HG03060 (cell line): ENCODE measurements at regions not wholly inside any gene's neighbourhood (a gene's known extent, or its start where the extent isn't known, plus 50 kb on each side); places are given as distances from the start of the nearest gene placed in this dataset.
"Not testable (repeated sequence)": the region's sequence is repeated elsewhere in the genome, so short reads cannot be mapped to it uniquely, and the experiment has no call there.

Experiments used
- ATAC-seq: cut with Tn5 transposase; IDR thresholded peaks from one replicate; pipeline ENCODE4 v1.9.1; 2021; ENCODE audit warnings: low read depth, moderate number of reproducible peaks; ENCODE audit not compliant: unreplicated experiment

- no peak for ATAC-seq
Observed at GRCh38 chr10:9470581-9470980, 1416.1 kb downstream of the GATA3 start.

- ATAC-seq, result no peak
Observed at GRCh38 chr10:9501944-9502343, 1447.5 kb downstream of the GATA3 start.

GRCh38 chr10:9504227-9504626, 1449.7 kb downstream of the GATA3 start:
- ATAC-seq, result no peak

GRCh38 chr10:9505546-9505945, 1451.1 kb downstream of the GATA3 start:
- ATAC-seq, result no peak

GRCh38 chr10:9508606-9509005, 1454.1 kb downstream of the GATA3 start:
- ATAC-seq, result no peak

GRCh38 chr10:9510626-9511025, 1456.1 kb downstream of the GATA3 start:
- ATAC-seq, result no peak

GRCh38 chr10:9515922-9516321, 1461.4 kb downstream of the GATA3 start:
- no peak for ATAC-seq

- peak; percentile 73 for ATAC-seq
Observed at GRCh38 chr10:9535744-9536143, 1481.3 kb downstream of the GATA3 start.

- ATAC-seq, result no peak
Observed at GRCh38 chr10:9545073-9545472, 1472.6 kb upstream of the CELF2 start.

GRCh38 chr10:9547936-9548904, 1469.5 kb upstream of the CELF2 start:
- ATAC-seq, result no peak

- ATAC-seq, result no peak
Observed at GRCh38 chr10:9550810-9551209, 1466.9 kb upstream of the CELF2 start.

GRCh38 chr10:9554321-9554720, 1463.4 kb upstream of the CELF2 start:
- ATAC-seq, result no peak

- ATAC-seq, result no peak
Observed at GRCh38 chr10:9560976-9561375, 1456.7 kb upstream of the CELF2 start.

GRCh38 chr10:9561821-9562505, 1455.7 kb upstream of the CELF2 start:
- ATAC-seq, result no peak

- no peak for ATAC-seq
Observed at GRCh38 chr10:9577746-9578145, 1439.9 kb upstream of the CELF2 start.

- ATAC-seq, result no peak
Observed at GRCh38 chr10:9579110-9579705, 1438.5 kb upstream of the CELF2 start.

- ATAC-seq, result not testable (repeated sequence)
Observed at GRCh38 chr10:9582803-9583202, 1434.9 kb upstream of the CELF2 start.

- ATAC-seq, result no peak
Observed at GRCh38 chr10:9596368-9596920, 1421.2 kb upstream of the CELF2 start.

GRCh38 chr10:9602998-9603397, 1414.7 kb upstream of the CELF2 start:
- ATAC-seq, result no peak

GRCh38 chr10:9603972-9604371, 1413.7 kb upstream of the CELF2 start:
- ATAC-seq, result no peak

GRCh38 chr10:9605231-9605630, 1412.4 kb upstream of the CELF2 start:
- ATAC-seq, result no peak
